MM.1S (cell line): ENCODE measurements at regions not wholly inside any gene's neighbourhood (a gene's known extent, or its start where the extent isn't known, plus 50 kb on each side); places are given as distances from the start of the nearest gene placed in this dataset.

Experiments
- DNase-seq: peaks from one replicate; pipeline ENCODE4 v3.0.0-alpha.2; 2015
- H2AFZ ChIP-seq: fragments of 300-600 bp; sonication (generic); 2 replicates; pipeline ENCODE4 v1.6.0; 2016; ENCODE audit warnings: antibody characterized with exemption, low read length
- H3F3A ChIP-seq: fragments of 300-600 bp; sonication (generic); 2 replicates; pipeline ENCODE4 v1.6.1; 2016; ENCODE audit warnings: mild to moderate bottlenecking, antibody characterized with exemption, low read length, moderate library complexity, mixed read lengths; ENCODE audit not compliant: insufficient read depth
- H3K27ac ChIP-seq: fragments of 300-600 bp; sonication (generic); 2 replicates; pipeline ENCODE4 v1.5.1; 2016; ENCODE audit warnings: mild to moderate bottlenecking, low read length
- H3K27me3 ChIP-seq: fragments of 300-600 bp; sonication (generic); replicated peaks from 2 replicates; pipeline ENCODE4 v1.6.0; 2016; ENCODE audit warnings: low read length; ENCODE audit not compliant: insufficient read depth
- H3K36me3 ChIP-seq: fragments of 300-600 bp; sonication (generic); replicated peaks from 2 replicates; pipeline ENCODE4 v1.6.1; 2016; ENCODE audit warnings: mild to moderate bottlenecking, low read length, mixed read lengths; ENCODE audit not compliant: insufficient read depth
- H3K4me1 ChIP-seq: fragments of 300-600 bp; sonication (generic); 2 replicates; pipeline ENCODE4 v1.6.1; 2016; ENCODE audit warnings: low read length, mixed read lengths
- H3K4me2 ChIP-seq: fragments of 300-600 bp; sonication (generic); 2 replicates; pipeline ENCODE4 v1.6.0; 2016; ENCODE audit warnings: low read depth, low read length
- H3K4me3 ChIP-seq: fragments of 300-600 bp; sonication (generic); 2 replicates; pipeline ENCODE4 v1.5.1; 2016; ENCODE audit warnings: low read length, mixed read lengths
- H3K79me2 ChIP-seq: fragments of 300-600 bp; sonication (generic); 2 replicates; pipeline ENCODE4 v1.6.1; 2016; ENCODE audit warnings: mixed run types, low read length, mixed read lengths
- H3K9ac ChIP-seq: fragments of 300-600 bp; sonication (generic); 2 replicates; pipeline ENCODE4 v1.6.1; 2016; ENCODE audit warnings: low read length, mixed read lengths
- H3K9me2 ChIP-seq: fragments of 300-600 bp; sonication (generic); replicated peaks from 2 replicates; pipeline ENCODE4 v1.6.1; 2016; ENCODE audit warnings: mild to moderate bottlenecking, low read length, mixed read lengths; ENCODE audit not compliant: insufficient read depth
- H3K9me3 ChIP-seq: fragments of 300-600 bp; sonication (generic); replicated peaks from 2 replicates; pipeline ENCODE4 v1.6.1; 2016; ENCODE audit warnings: mild to moderate bottlenecking, low read length, mixed read lengths; ENCODE audit not compliant: insufficient read depth
- H4K20me1 ChIP-seq: fragments of 300-600 bp; sonication (generic); 2 replicates; pipeline ENCODE4 v1.6.1; 2016; ENCODE audit warnings: mild to moderate bottlenecking, low read length, moderate library complexity, mixed read lengths; ENCODE audit not compliant: insufficient read depth
- EZH2 ChIP-seq: fragments of 300-600 bp; sonication (generic); optimal IDR thresholded peaks from 2 replicates; pipeline ENCODE3; 2017; ENCODE audit warnings: low read depth, mild to moderate bottlenecking, antibody characterized with exemption, low read length, mixed read lengths
- EZH2phosphoT487 ChIP-seq: fragments of 300-600 bp; sonication (generic); IDR thresholded peaks from 2 replicates; pipeline ENCODE4 v1.6.1; 2018; ENCODE audit warnings: antibody characterized with exemption, low read length
- TF ChIP-seq, protein P1 (sequence below): fragments of 300-600 bp; sonication (generic); IDR thresholded peaks from 2 replicates; pipeline ENCODE4 v1.5.1; 2016; ENCODE audit warnings: antibody characterized with exemption, low read length, mixed read lengths

GRCh38 chr4:38344929-38345328 lies 319.1 kb upstream of the KLF3 start:
- no peaks in the 10 kb centered on the region for H3K79me2 ChIP-seq
- DNase-seq = no peak
- H3K9me3 ChIP-seq = no peaks in the 10 kb centered on the region
- no peaks in the 10 kb centered on the region for H4K20me1 ChIP-seq
- no peak overlapping the region for H3K4me3 ChIP-seq
- no peak overlapping the region for H3K9ac ChIP-seq
- no peak overlapping the region for H3K27ac ChIP-seq
- TF ChIP-seq, protein P1, sequence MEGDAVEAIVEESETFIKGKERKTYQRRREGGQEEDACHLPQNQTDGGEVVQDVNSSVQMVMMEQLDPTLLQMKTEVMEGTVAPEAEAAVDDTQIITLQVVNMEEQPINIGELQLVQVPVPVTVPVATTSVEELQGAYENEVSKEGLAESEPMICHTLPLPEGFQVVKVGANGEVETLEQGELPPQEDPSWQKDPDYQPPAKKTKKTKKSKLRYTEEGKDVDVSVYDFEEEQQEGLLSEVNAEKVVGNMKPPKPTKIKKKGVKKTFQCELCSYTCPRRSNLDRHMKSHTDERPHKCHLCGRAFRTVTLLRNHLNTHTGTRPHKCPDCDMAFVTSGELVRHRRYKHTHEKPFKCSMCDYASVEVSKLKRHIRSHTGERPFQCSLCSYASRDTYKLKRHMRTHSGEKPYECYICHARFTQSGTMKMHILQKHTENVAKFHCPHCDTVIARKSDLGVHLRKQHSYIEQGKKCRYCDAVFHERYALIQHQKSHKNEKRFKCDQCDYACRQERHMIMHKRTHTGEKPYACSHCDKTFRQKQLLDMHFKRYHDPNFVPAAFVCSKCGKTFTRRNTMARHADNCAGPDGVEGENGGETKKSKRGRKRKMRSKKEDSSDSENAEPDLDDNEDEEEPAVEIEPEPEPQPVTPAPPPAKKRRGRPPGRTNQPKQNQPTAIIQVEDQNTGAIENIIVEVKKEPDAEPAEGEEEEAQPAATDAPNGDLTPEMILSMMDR = no peak
- TF ChIP-seq EZH2 (no peak), EZH2phosphoT487 (no peak)
- H3F3A ChIP-seq = no peaks in the 10 kb centered on the region
- no peaks in the 10 kb centered on the region for H3K4me1 ChIP-seq
- no peaks in the 10 kb centered on the region for H3K27me3 ChIP-seq
- no peaks in the 10 kb centered on the region for H3K9me2 ChIP-seq
- no peak overlapping the region for H2AFZ ChIP-seq
- no peak overlapping the region for H3K4me2 ChIP-seq
- H3K36me3 ChIP-seq = no peaks in the 10 kb centered on the region

- Histone ChIP-seq H3K4me1 (no peaks in the 10 kb centered on the region), H3F3A (no peaks in the 10 kb centered on the region), H3K36me3 (no peaks in the 10 kb centered on the region), H3K79me2 (no peaks in the 10 kb centered on the region), H3K27me3 (no peaks in the 10 kb centered on the region), H3K4me2 (no peak overlapping the region), H2AFZ (no peak overlapping the region), H3K9ac (no peak overlapping the region), H4K20me1 (no peaks in the 10 kb centered on the region), H3K9me3 (no peaks in the 10 kb centered on the region), H3K4me3 (no peak overlapping the region), H3K9me2 (no peaks in the 10 kb centered on the region), H3K27ac (no peak overlapping the region)
- TF ChIP-seq EZH2phosphoT487 = no peak
- no peak for TF ChIP-seq EZH2
- TF ChIP-seq, protein P1 = no peak
- no peak for DNase-seq
Measured at GRCh38 chr4:38347251-38347650, 316.7 kb upstream of the KLF3 start.

DNA sequence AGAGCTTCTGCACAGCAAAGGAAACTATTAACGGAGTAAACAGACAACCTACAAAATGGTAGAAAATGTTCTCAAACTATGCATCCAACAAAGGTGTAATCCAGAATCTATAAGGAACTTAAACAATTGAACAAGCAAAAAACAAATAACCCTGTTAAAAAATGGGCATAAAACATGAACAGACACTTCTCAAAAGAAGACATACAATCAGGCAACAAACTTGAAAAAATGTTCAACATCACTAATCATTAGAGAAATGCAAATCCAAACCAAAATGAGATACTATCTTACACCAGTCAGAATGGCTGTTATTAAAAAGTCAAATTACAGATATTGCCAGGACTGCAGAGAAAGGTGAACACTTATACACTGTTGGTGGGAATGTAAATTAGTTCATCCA lies 309.6 kb upstream of the KLF3 start:
- no peaks in the 10 kb centered on the region for H3K27me3 ChIP-seq
- no peak overlapping the region for H2AFZ ChIP-seq
- no peaks in the 10 kb centered on the region for H3K79me2 ChIP-seq
- H3K9ac ChIP-seq = no peak overlapping the region
- H3K27ac ChIP-seq = no peak overlapping the region
- H3K4me2 ChIP-seq = no peak overlapping the region
- no peaks in the 10 kb centered on the region for H4K20me1 ChIP-seq
- DNase-seq = no peak
- no peaks in the 10 kb centered on the region for H3K4me1 ChIP-seq
- TF ChIP-seq, protein P1 = no peak
- H3K36me3 ChIP-seq = no peaks in the 10 kb centered on the region
- H3K9me2 ChIP-seq = no peaks in the 10 kb centered on the region
- no peak overlapping the region for H3K4me3 ChIP-seq
- no peaks in the 10 kb centered on the region for H3K9me3 ChIP-seq
- H3F3A ChIP-seq = no peaks in the 10 kb centered on the region
